DOHH2 (cell line): ENCODE measurements at regions not wholly inside any gene's neighbourhood (a gene's known extent, or its start where the extent isn't known, plus 50 kb on each side); places are given as distances from the start of the nearest gene placed in this dataset.

Experiments used
- H3F3A ChIP-seq: fragments of 200-600 bp; sonication (generic), shearing (Covaris generic); 2 replicates; pipeline ENCODE4 v1.6.0; 2016; ENCODE audit warnings: antibody characterized with exemption, mild to moderate bottlenecking; ENCODE audit not compliant: control insufficient read depth, insufficient read depth
- H3K27ac ChIP-seq: fragments of 200-600 bp; sonication (generic); 2 replicates; pipeline ENCODE4 v1.5.1; 2014; ENCODE audit warnings: low read depth, mild to moderate bottlenecking, low read length, moderate library complexity
- H3K27me3 ChIP-seq: fragments of 200-600 bp; sonication (generic); 2 replicates; pipeline ENCODE4 v1.6.1; 2014; ENCODE audit warnings: mild to moderate bottlenecking, low read length, mixed read lengths; ENCODE audit not compliant: control insufficient read depth
- H3K36me3 ChIP-seq: fragments of 200-600 bp; sonication (generic); 2 replicates; pipeline ENCODE4 v1.6.1; 2014; ENCODE audit warnings: mild to moderate bottlenecking, low read length, moderate library complexity, mixed read lengths; ENCODE audit not compliant: control insufficient read depth
- H3K4me1 ChIP-seq: fragments of 200-600 bp; sonication (generic); 2 replicates; pipeline ENCODE4 v1.6.1; 2014; ENCODE audit warnings: mild to moderate bottlenecking, low read length, mixed read lengths; ENCODE audit not compliant: control insufficient read depth
- H3K4me2 ChIP-seq: fragments of 200-600 bp; sonication (generic); 2 replicates; pipeline ENCODE4 v1.6.0; 2014; ENCODE audit warnings: mild to moderate bottlenecking, low read length, moderate library complexity
- H3K4me3 ChIP-seq: fragments of 200-600 bp; sonication (generic); 2 replicates; pipeline ENCODE4 v1.5.1; 2014; ENCODE audit warnings: mild to moderate bottlenecking, low read length, mixed read lengths
- H3K79me2 ChIP-seq: fragments of 200-600 bp; sonication (generic); 2 replicates; pipeline ENCODE4 v1.6.1; 2014; ENCODE audit warnings: mild to moderate bottlenecking, low read length, mixed read lengths; ENCODE audit not compliant: control insufficient read depth
- H3K9me2 ChIP-seq: fragments of 200-600 bp; sonication (generic); replicated peaks from 2 replicates; pipeline ENCODE4 v1.6.1; 2014; ENCODE audit warnings: mild to moderate bottlenecking, low read length, mixed read lengths; ENCODE audit not compliant: control insufficient read depth
- H3K9me3 ChIP-seq: fragments of 200-600 bp; sonication (generic); 2 replicates; pipeline ENCODE4 v1.6.1; 2014; ENCODE audit warnings: antibody characterized with exemption, low read length, mixed read lengths; ENCODE audit not compliant: control insufficient read depth, insufficient read depth
- H4K20me1 ChIP-seq: fragments of 200-600 bp; sonication (generic); 2 replicates; pipeline ENCODE4 v1.6.0; 2014; ENCODE audit warnings: low read depth, mild to moderate bottlenecking, antibody characterized with exemption, low read length, moderate library complexity; ENCODE audit not compliant: control insufficient read depth, insufficient read depth
- EZH2phosphoT487 ChIP-seq: fragments of 200-600 bp; sonication (generic); IDR thresholded peaks from 2 replicates; pipeline ENCODE4 v1.6.1; 2017; ENCODE audit warnings: borderline replicate concordance, mild to moderate bottlenecking, antibody characterized with exemption, low read length, moderate library complexity, mixed read lengths
- TF ChIP-seq, protein P1 (sequence below): fragments of 200-600 bp; sonication (generic); IDR thresholded peaks from one replicate; pipeline ENCODE4 v1.5.1; 2014; ENCODE audit warnings: antibody characterized with exemption, mild to moderate bottlenecking, low read depth, low read length; ENCODE audit not compliant: poor library complexity, severe bottlenecking

DNA sequence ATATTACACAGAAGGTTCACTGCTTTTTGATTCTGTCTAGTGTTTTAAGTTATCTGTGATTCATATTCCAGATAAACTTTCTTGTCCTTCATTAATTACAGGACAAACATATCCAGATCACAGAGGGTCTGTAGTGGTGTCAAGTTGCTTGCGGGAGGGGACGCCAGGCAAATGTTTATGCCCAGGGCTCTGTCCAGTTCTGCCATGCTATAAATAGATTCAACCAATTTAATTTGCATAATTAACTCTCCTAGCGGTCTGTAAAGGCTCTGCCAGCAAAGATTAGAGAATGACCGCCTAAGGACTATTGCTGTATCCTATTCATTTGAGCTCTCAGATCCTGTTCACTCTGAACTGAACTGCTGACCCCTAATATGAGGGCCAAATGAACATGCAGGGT lies 59.7 kb upstream of the TRPC4 start:
- no peak overlapping the region for H3K27ac ChIP-seq
- no peaks in the 10 kb centered on the region for H3K27me3 ChIP-seq

DNA sequence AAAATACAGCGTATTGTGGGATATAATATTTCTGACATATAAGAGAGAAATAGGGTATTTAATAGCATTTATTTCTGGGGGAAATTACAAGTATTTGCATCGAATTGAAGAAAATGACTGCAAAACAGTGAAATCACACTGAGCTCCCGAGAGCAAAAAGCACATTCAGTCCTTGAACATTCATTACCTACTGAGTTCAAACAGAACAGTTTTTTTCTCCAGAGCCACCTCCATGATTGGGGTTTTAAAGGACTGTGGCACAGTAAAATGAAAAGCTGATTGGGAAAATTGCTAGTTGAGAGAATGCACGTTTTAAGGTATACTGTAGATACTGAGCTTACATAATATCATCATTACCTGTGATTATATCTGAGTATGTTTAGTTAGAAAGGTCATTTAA lies 58.0 kb upstream of the TRPC4 start:
- Histone ChIP-seq H3K79me2 (no peaks in the 10 kb centered on the region), H3K4me2 (no peak overlapping the region), H4K20me1 (no peaks in the 10 kb centered on the region), H3K4me3 (no peak overlapping the region), H3K9me2 (no peaks in the 10 kb centered on the region), H3K27ac (no peak overlapping the region), H3F3A (no peaks in the 10 kb centered on the region), H3K36me3 (no peaks in the 10 kb centered on the region), H3K4me1 (no peaks in the 10 kb centered on the region), H3K27me3 (no peaks in the 10 kb centered on the region), H3K9me3 (no peaks in the 10 kb centered on the region)
- TF ChIP-seq EZH2phosphoT487: no peak
- TF ChIP-seq, protein P1, sequence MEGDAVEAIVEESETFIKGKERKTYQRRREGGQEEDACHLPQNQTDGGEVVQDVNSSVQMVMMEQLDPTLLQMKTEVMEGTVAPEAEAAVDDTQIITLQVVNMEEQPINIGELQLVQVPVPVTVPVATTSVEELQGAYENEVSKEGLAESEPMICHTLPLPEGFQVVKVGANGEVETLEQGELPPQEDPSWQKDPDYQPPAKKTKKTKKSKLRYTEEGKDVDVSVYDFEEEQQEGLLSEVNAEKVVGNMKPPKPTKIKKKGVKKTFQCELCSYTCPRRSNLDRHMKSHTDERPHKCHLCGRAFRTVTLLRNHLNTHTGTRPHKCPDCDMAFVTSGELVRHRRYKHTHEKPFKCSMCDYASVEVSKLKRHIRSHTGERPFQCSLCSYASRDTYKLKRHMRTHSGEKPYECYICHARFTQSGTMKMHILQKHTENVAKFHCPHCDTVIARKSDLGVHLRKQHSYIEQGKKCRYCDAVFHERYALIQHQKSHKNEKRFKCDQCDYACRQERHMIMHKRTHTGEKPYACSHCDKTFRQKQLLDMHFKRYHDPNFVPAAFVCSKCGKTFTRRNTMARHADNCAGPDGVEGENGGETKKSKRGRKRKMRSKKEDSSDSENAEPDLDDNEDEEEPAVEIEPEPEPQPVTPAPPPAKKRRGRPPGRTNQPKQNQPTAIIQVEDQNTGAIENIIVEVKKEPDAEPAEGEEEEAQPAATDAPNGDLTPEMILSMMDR: no peak

More for the DNA sequence above, 59.7 kb upstream of the TRPC4 start:
- no peaks in the 10 kb centered on the region for H3F3A ChIP-seq
- no peak overlapping the region for H3K4me2 ChIP-seq
- H3K4me3 ChIP-seq: no peak overlapping the region
- no peaks in the 10 kb centered on the region for H4K20me1 ChIP-seq
- no peaks in the 10 kb centered on the region for H3K4me1 ChIP-seq
- no peaks in the 10 kb centered on the region for H3K79me2 ChIP-seq
- TF ChIP-seq, protein P1: no peak
- H3K36me3 ChIP-seq: no peaks in the 10 kb centered on the region
- no peaks in the 10 kb centered on the region for H3K9me2 ChIP-seq
- H3K9me3 ChIP-seq: peaks cover 2% of the 10 kb centered on the region; the same call in 1 of the 2 replicates

DNA sequence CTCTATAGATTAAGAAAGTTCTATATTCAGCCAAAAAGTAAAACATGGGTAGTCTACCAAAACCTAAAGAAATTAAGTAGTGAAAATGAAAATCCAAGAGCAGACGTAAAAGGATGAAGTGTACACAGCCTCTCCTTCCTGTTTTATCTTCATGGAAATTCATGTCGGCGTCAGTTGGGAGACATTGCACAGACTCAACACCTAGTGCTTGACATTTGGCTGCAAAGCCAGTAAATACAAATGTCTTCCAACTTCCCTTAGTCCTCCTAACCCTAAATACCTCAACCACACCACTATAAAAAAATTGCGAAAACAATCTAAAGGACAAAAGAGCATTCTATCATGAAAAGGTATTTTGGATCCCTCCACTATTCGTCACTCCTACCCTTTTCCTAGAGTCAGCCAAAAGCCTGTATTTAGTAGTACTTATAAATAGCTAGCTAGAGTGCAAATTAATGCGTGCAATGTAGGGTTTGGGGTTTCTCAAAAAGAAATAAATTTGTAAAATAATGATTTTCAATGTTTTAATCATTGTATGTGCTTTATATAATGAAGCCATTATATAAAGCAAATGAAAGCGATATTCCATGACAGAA lies 56.4 kb upstream of the TRPC4 start:
- Histone ChIP-seq H3K4me1 (no peaks in the 10 kb centered on the region), H3K27me3 (no peaks in the 10 kb centered on the region), H3K79me2 (no peaks in the 10 kb centered on the region), H3F3A (no peaks in the 10 kb centered on the region), H3K36me3 (no peaks in the 10 kb centered on the region), H3K9me3 (no peaks in the 10 kb centered on the region), H3K27ac (no peak overlapping the region), H3K4me2 (no peak overlapping the region), H4K20me1 (no peaks in the 10 kb centered on the region), H3K9me2 (no peaks in the 10 kb centered on the region), H3K4me3 (no peak overlapping the region)
- no peak for TF ChIP-seq EZH2phosphoT487
- TF ChIP-seq, protein P1: no peak
